ENCODE measurements at regions not wholly inside any gene's neighbourhood (a gene's known extent, or its start where the extent isn't known, plus 50 kb on each side); places are given as distances from the start of the nearest gene placed in this dataset.

GRCh38 chr7:125804273-125804672 lies 874.6 kb upstream of the POT1 start:
- Histone ChIP-seq H3K9ac (ENCODE audit: control insufficient read depth, extremely low read depth, insufficient read depth, low read length) (no peak overlapping the region), H2AFZ (ENCODE audit: control insufficient read depth, low read length) (no peak overlapping the region), H3K4me3 (ENCODE audit: control insufficient read depth in 2 of 3, extremely low read depth in 1 of 3, insufficient read depth in 2 of 3, low read depth in 1 of 3, low read length in 3 of 3) (no peak overlapping the region), H3K4me1 (ENCODE audit: control insufficient read depth, extremely low read depth, insufficient read depth, low read length) (no peaks in the 10 kb centered on the region), H4K20me1 (ENCODE audit: control insufficient read depth, extremely low read depth, insufficient read depth, low read length) (no peaks in the 10 kb centered on the region), H3K9me3 (ENCODE audit: control insufficient read depth, low read depth, low read length) (peaks cover 3% of the 10 kb centered on the region), H3K4me2 (ENCODE audit: control insufficient read depth, extremely low read depth, insufficient read depth, low read depth, low read length) (no peak overlapping the region), H3K36me3 (ENCODE audit: control insufficient read depth in 2 of 2, extremely low read depth in 1 of 2, insufficient read depth in 2 of 2, low read length in 2 of 2) (no peaks in the 10 kb centered on the region), H3K27ac (ENCODE audit: control insufficient read depth, insufficient read depth, low read length) (no peak overlapping the region), H3K9me1 (ENCODE audit: control insufficient read depth, extremely low read depth, insufficient read depth, low read length) (no peaks in the 10 kb centered on the region), H3K27me3 (ENCODE audit: control insufficient read depth, extremely low read depth, insufficient read depth, low read length) (no peaks in the 10 kb centered on the region), H3K79me2 (ENCODE audit: control insufficient read depth, insufficient read depth, low read length) (no peaks in the 10 kb centered on the region)
- dilution Hi-C loops (cut with MboI; ENCODE audit: extremely low pct_ligation_motif_present, low sequenced_read_pairs), result no loop called here
- TF ChIP-seq EZH2 (IDR thresholded peaks at IDR 0.05; ENCODE audit: low read length), result no peak
- TF ChIP-seq CTCF (optimal IDR thresholded peaks at IDR 0.05 in 1 of 3, IDR thresholded peaks at IDR 0.05 in 1 of 3, conservative IDR thresholded peaks at IDR 0.05 in 1 of 3; ENCODE audit: extremely low read depth in 1 of 3, insufficient read depth in 2 of 3, low read length in 3 of 3), result no peak
- DNase-seq (ENCODE audit: low read depth, low spot score) (no peak), FAIRE-seq (no peak)

- FAIRE-seq (no peak), DNase-seq (ENCODE audit: low read depth, low spot score) (no peak)
- H3K9ac ChIP-seq (ENCODE audit: control insufficient read depth, extremely low read depth, insufficient read depth, low read length), result no peak overlapping the region
- no peaks in the 10 kb centered on the region for H3K9me3 ChIP-seq (ENCODE audit: control insufficient read depth, low read depth, low read length)
- dilution Hi-C loops (cut with MboI; ENCODE audit: extremely low pct_ligation_motif_present, low sequenced_read_pairs), result no loop called here
- no peaks in the 10 kb centered on the region for H3K36me3 ChIP-seq (ENCODE audit: control insufficient read depth in 2 of 2, extremely low read depth in 1 of 2, insufficient read depth in 2 of 2, low read length in 2 of 2)
- H3K27ac ChIP-seq (ENCODE audit: control insufficient read depth, insufficient read depth, low read length), result no peak overlapping the region
- no peaks in the 10 kb centered on the region for H3K9me1 ChIP-seq (ENCODE audit: control insufficient read depth, extremely low read depth, insufficient read depth, low read length)
- no peaks in the 10 kb centered on the region for H3K79me2 ChIP-seq (ENCODE audit: control insufficient read depth, insufficient read depth, low read length)
- TF ChIP-seq CTCF (optimal IDR thresholded peaks at IDR 0.05 in 1 of 3, IDR thresholded peaks at IDR 0.05 in 1 of 3, conservative IDR thresholded peaks at IDR 0.05 in 1 of 3; ENCODE audit: extremely low read depth in 1 of 3, insufficient read depth in 2 of 3, low read length in 3 of 3) (no peak), EZH2 (IDR thresholded peaks at IDR 0.05; ENCODE audit: low read length) (no peak)
- no peaks in the 10 kb centered on the region for H3K27me3 ChIP-seq (ENCODE audit: control insufficient read depth, extremely low read depth, insufficient read depth, low read length)
- H3K4me1 ChIP-seq (ENCODE audit: control insufficient read depth, extremely low read depth, insufficient read depth, low read length), result no peaks in the 10 kb centered on the region
- no peak overlapping the region for H3K4me2 ChIP-seq (ENCODE audit: control insufficient read depth, extremely low read depth, insufficient read depth, low read depth, low read length)
- H3K4me3 ChIP-seq (ENCODE audit: control insufficient read depth in 2 of 3, extremely low read depth in 1 of 3, insufficient read depth in 2 of 3, low read depth in 1 of 3, low read length in 3 of 3), result no peak overlapping the region
- no peak overlapping the region for H2AFZ ChIP-seq (ENCODE audit: control insufficient read depth, low read length)
- no peaks in the 10 kb centered on the region for H4K20me1 ChIP-seq (ENCODE audit: control insufficient read depth, extremely low read depth, insufficient read depth, low read length)
These were observed 850.5 kb upstream of the POT1 start for GRCh38 chr7:125780153-125780552.

Measured in keratinocyte (primary cell).